ENCODE measurements at regions not wholly inside any gene's neighbourhood (a gene's known extent, or its start where the extent isn't known, plus 50 kb on each side); places are given as distances from the start of the nearest gene placed in this dataset.

DNA sequence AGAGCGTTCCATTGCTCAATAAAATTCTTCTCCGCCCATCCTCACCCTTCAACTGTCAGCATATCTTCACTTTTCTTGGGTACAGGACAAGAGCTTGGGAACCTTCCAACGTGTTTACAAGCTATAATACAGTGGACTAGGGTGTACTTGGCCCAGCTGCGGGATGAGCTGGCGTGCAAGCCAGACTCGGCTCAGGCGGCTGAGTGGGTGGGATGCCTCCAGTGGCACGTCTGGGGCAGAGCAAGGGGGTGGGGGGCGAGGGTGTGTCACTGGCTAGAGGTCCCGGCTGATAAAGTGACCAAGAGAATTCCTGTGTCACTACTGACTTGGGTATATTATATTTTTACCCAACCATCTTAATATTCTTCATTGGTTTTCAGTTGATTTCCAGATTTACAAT lies 179.7 kb downstream of the EVA1A start:
- TF ChIP-seq EZH2 (optimal IDR thresholded peaks at IDR 0.05; ENCODE audit: low read depth, low read length) (no peak), EZH2phosphoT487 (IDR thresholded peaks at IDR 0.05; ENCODE audit: low read length) (no peak)
